ENCODE measurements at regions not wholly inside any gene's neighbourhood (a gene's known extent, or its start where the extent isn't known, plus 50 kb on each side); places are given as distances from the start of the nearest gene placed in this dataset.

DNA sequence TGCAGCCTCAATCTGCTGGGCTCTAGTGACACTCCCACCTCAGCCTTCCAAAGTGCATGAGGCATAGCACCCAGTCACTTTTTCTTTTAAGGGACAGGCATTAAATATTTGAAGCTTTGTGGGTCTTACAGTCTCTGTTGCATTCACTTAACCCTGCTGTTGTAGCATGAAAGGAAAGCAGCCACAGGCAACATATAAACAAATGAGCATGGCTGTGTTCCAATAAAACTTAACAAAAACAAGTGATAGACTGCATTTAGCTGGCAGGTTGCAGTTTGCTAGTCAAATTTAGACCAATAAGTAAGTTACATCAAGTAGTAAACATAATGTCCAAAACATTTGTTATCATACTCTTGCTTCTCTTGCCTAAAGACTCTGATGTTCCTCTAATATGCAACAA is 297.3 kb upstream of the MMADHC start:
- TF ChIP-seq, protein P1, sequence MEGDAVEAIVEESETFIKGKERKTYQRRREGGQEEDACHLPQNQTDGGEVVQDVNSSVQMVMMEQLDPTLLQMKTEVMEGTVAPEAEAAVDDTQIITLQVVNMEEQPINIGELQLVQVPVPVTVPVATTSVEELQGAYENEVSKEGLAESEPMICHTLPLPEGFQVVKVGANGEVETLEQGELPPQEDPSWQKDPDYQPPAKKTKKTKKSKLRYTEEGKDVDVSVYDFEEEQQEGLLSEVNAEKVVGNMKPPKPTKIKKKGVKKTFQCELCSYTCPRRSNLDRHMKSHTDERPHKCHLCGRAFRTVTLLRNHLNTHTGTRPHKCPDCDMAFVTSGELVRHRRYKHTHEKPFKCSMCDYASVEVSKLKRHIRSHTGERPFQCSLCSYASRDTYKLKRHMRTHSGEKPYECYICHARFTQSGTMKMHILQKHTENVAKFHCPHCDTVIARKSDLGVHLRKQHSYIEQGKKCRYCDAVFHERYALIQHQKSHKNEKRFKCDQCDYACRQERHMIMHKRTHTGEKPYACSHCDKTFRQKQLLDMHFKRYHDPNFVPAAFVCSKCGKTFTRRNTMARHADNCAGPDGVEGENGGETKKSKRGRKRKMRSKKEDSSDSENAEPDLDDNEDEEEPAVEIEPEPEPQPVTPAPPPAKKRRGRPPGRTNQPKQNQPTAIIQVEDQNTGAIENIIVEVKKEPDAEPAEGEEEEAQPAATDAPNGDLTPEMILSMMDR (IDR thresholded peaks at IDR 0.05): no peak
- no peak for TF ChIP-seq POLR2AphosphoS5 (IDR thresholded peaks at IDR 0.05; ENCODE audit: low read depth, low read length)
- TF ChIP-seq, protein P2, sequence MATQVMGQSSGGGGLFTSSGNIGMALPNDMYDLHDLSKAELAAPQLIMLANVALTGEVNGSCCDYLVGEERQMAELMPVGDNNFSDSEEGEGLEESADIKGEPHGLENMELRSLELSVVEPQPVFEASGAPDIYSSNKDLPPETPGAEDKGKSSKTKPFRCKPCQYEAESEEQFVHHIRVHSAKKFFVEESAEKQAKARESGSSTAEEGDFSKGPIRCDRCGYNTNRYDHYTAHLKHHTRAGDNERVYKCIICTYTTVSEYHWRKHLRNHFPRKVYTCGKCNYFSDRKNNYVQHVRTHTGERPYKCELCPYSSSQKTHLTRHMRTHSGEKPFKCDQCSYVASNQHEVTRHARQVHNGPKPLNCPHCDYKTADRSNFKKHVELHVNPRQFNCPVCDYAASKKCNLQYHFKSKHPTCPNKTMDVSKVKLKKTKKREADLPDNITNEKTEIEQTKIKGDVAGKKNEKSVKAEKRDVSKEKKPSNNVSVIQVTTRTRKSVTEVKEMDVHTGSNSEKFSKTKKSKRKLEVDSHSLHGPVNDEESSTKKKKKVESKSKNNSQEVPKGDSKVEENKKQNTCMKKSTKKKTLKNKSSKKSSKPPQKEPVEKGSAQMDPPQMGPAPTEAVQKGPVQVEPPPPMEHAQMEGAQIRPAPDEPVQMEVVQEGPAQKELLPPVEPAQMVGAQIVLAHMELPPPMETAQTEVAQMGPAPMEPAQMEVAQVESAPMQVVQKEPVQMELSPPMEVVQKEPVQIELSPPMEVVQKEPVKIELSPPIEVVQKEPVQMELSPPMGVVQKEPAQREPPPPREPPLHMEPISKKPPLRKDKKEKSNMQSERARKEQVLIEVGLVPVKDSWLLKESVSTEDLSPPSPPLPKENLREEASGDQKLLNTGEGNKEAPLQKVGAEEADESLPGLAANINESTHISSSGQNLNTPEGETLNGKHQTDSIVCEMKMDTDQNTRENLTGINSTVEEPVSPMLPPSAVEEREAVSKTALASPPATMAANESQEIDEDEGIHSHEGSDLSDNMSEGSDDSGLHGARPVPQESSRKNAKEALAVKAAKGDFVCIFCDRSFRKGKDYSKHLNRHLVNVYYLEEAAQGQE (IDR thresholded peaks at IDR 0.05; ENCODE audit: insufficient read depth in 1 of 2, low read depth in 2 of 2, low read length in 1 of 2): no peak
- TF ChIP-seq SIN3A (IDR thresholded peaks at IDR 0.05; ENCODE audit: borderline replicate concordance, insufficient read depth, low read depth, low read length): no peak
